Lower leg skin (tissue), 3 donors: ENCODE measurements at regions not wholly inside any gene's neighbourhood (a gene's known extent, or its start where the extent isn't known, plus 50 kb on each side); places are given as distances from the start of the nearest gene placed in this dataset.

ENCODE experiments used
- CTCF ChIP-seq, 3 donors: fragments of 450-650 bp; IDR thresholded peaks; one replicate each; pipeline ENCODE4 v1.5.1; 2016; ENCODE audit warnings: antibody characterized with exemption in 3 of 3, mild to moderate bottlenecking in 3 of 3, moderate library complexity in 2 of 3
- POLR2A ChIP-seq, 2 donors: fragments of 450-650 bp; IDR thresholded peaks; one replicate each; pipeline ENCODE4 v1.6.1; 2016 to 2017; ENCODE audit warnings: antibody characterized with exemption in 2 of 2, mild to moderate bottlenecking in 1 of 2, moderate library complexity in 1 of 2

DNA sequence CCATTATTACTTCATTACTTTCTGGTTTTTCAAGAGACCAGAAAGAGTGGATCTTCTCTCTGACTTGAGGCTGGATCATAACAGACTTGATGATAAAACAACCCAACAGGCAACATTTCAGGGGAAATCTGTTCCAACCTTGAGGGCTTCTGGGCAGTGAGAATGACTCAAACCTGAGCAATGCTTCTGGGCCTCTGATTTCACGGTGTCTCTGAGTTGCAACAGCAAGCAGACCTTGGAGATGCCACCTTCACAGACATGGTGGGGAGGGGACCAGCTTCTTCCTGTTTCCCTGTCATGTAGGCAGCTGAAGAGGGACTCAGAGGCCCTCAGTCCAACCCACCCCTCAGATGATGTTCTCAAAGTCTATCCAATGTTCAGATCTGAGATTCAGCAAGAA is 104.0 kb downstream of the ABHD5 start:
- TF ChIP-seq POLR2A (IDR thresholded peaks at IDR 0.05) (no peak), CTCF (IDR thresholded peaks at IDR 0.05) (no peak)
